Smooth muscle cell (in vitro differentiated cells): ENCODE measurements at regions not wholly inside any gene's neighbourhood (a gene's known extent, or its start where the extent isn't known, plus 50 kb on each side); places are given as distances from the start of the nearest gene placed in this dataset.
A peak's percentile ranks its signal among the peaks of the same experiment; 100 is the strongest.

Experiments used
- DNase-seq: peaks from one replicate; lab custom pipeline; 2025; ENCODE audit not compliant: unreplicated experiment; lab: John Stamatoyannopoulos, UW
- H2AFZ ChIP-seq: fragments of 200-600 bp; sonication (generic); 2 replicates; pipeline ENCODE4 v1.6.0; 2016; ENCODE audit warnings: antibody characterized with exemption, low read depth, mild to moderate bottlenecking
- H3F3A ChIP-seq: fragments of 200-600 bp; sonication (generic); 2 replicates; pipeline ENCODE4 v1.6.0; 2017; ENCODE audit warnings: antibody characterized with exemption, low read depth
- H3K27ac ChIP-seq: fragments of 200-600 bp; sonication (generic); 2 replicates; pipeline ENCODE4 v1.5.1; 2016; ENCODE audit warnings: low read depth, mild to moderate bottlenecking
- H3K27me3 ChIP-seq: fragments of 200-600 bp; sonication (generic); 2 replicates; pipeline ENCODE4 v1.6.1; 2016; ENCODE audit warnings: low read depth, mild to moderate bottlenecking
- H3K36me3 ChIP-seq: fragments of 200-600 bp; sonication (generic); 2 replicates; pipeline ENCODE4 v1.5.1; 2016; ENCODE audit warnings: low read depth
- H3K4me1 ChIP-seq: fragments of 200-600 bp; sonication (generic); 2 replicates; pipeline ENCODE4 v1.5.1; 2016; ENCODE audit warnings: low read depth
- H3K4me2 ChIP-seq: fragments of 200-600 bp; sonication (generic); 2 replicates; pipeline ENCODE4 v1.6.0; 2016; ENCODE audit warnings: mild to moderate bottlenecking
- H3K4me3 ChIP-seq: fragments of 200-600 bp; sonication (generic); 2 replicates; pipeline ENCODE4 v1.5.1; 2016; ENCODE audit warnings: mild to moderate bottlenecking
- H3K79me2 ChIP-seq: fragments of 200-600 bp; sonication (generic); 2 replicates; pipeline ENCODE4 v1.6.0; 2016; ENCODE audit warnings: low read depth, mild to moderate bottlenecking
- H3K9ac ChIP-seq: fragments of 200-600 bp; sonication (generic); 2 replicates; pipeline ENCODE4 v1.6.0; 2016; ENCODE audit warnings: low read depth
- H3K9me3 ChIP-seq: fragments of 200-600 bp; sonication (generic); replicated peaks from 2 replicates; pipeline ENCODE4 v1.5.1; 2016; ENCODE audit warnings: low read depth
- H4K20me1 ChIP-seq: fragments of 200-600 bp; sonication (generic); 2 replicates; pipeline ENCODE4 v1.6.0; 2016; ENCODE audit warnings: low read depth
- WGBS: methylation state at CpG from one replicate; pipeline ENCODE4 v1.1.7; 2016; ENCODE audit warnings: low lambda C conversion rate; 5-methylcytosine and 5-hydroxymethylcytosine counted together
- TF ChIP-seq, protein P1 (sequence below): fragments of 200-600 bp; sonication (generic); IDR thresholded peaks from 2 replicates; pipeline ENCODE4 v1.5.1; 2017; ENCODE audit warnings: borderline replicate concordance, mild to moderate bottlenecking, antibody characterized with exemption; ENCODE audit not compliant: insufficient read depth, poor library complexity, severe bottlenecking

DNA sequence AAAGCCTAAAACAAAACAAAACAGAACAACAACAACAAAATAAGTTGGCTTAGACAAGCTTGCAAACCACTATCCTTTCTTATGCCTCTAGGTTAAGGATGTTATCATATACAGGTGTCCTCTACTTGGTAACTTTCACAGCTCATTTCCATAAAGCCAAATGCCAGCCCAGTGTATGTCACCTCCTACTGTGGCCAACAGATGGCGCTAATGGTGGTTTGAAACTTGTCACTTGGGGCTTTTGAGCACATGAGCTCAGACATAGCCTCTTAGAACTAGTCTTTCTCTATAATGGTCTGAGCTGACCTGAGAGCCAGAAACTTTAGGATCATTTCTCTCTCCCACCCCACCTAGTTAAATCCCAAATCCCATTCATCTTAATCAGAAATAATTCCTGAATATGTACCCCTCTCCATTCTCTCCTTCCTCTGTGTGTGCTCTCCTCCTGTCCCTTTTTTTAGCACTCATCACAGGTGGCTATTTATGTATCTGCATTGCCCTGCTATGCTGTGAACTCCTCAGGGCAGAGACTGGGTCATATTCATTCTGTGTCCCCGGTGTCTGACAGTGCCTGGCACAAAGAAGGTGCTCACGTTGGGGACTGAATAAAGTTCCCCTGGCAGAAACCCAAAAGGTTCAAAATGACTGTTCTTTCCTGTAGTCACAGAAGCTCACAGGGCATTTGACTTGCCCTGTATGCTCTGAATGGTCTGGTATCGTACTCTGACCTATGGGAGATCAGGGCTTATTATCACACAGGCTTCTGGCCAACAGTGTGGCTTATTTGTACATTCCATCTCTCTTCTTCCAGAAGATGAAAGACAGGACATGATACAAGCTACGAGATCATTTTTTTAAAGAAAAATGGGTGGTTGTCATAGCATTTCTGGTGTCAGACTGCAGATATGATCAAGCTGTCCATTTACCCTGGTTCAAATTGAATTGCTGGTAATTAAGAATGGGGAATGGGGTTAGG is 319.3 kb upstream of the AZI2 start:
- Histone ChIP-seq H3K9me3 (no peaks in the 10 kb centered on the region), H3K4me3 (no peak overlapping the region), H3F3A (no peaks in the 10 kb centered on the region), H3K79me2 (no peaks in the 10 kb centered on the region), H3K4me1 (no peaks in the 10 kb centered on the region), H2AFZ (no peak overlapping the region), H3K36me3 (no peaks in the 10 kb centered on the region), H4K20me1 (no peaks in the 10 kb centered on the region), H3K27ac (no peak overlapping the region), H3K4me2 (no peak overlapping the region), H3K9ac (no peak overlapping the region), H3K27me3 (no peaks in the 10 kb centered on the region)
- DNase-seq: peak; percentile 6
- TF ChIP-seq, protein P1, sequence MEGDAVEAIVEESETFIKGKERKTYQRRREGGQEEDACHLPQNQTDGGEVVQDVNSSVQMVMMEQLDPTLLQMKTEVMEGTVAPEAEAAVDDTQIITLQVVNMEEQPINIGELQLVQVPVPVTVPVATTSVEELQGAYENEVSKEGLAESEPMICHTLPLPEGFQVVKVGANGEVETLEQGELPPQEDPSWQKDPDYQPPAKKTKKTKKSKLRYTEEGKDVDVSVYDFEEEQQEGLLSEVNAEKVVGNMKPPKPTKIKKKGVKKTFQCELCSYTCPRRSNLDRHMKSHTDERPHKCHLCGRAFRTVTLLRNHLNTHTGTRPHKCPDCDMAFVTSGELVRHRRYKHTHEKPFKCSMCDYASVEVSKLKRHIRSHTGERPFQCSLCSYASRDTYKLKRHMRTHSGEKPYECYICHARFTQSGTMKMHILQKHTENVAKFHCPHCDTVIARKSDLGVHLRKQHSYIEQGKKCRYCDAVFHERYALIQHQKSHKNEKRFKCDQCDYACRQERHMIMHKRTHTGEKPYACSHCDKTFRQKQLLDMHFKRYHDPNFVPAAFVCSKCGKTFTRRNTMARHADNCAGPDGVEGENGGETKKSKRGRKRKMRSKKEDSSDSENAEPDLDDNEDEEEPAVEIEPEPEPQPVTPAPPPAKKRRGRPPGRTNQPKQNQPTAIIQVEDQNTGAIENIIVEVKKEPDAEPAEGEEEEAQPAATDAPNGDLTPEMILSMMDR: peak; percentile 82
- 59% methylated on average over 5 of the region's 5 CpGs for WGBS

DNA sequence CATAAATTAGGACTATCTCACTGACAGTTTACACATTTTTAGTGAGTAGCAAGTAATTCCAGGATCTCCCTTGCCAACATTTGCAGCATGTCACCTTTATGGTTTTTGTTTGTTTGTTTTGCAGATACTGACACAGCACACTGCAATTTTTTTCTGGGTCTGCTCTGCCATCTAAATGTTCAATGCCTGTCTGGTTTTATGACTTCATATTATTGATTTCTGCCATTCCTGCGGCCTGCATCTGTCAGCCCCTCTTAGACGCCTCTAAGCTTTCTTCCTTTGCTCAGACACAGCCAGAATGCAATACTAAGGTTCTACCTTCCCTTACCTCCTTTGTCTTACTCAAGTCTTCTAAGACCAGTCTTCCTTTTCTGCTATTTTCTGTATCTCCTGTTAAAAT is 321.2 kb upstream of the AZI2 start:
- H3K79me2 ChIP-seq: no peaks in the 10 kb centered on the region
- no peaks in the 10 kb centered on the region for H3K27me3 ChIP-seq
- H3K27ac ChIP-seq: no peak overlapping the region
- no peak overlapping the region for H3K9ac ChIP-seq
- H3K36me3 ChIP-seq: no peaks in the 10 kb centered on the region
- no peaks in the 10 kb centered on the region for H3K9me3 ChIP-seq
- DNase-seq: no peak
- H3K4me2 ChIP-seq: no peak overlapping the region
- no peaks in the 10 kb centered on the region for H3F3A ChIP-seq
- no peaks in the 10 kb centered on the region for H4K20me1 ChIP-seq
- H3K4me3 ChIP-seq: no peak overlapping the region
- no peaks in the 10 kb centered on the region for H3K4me1 ChIP-seq
- TF ChIP-seq, protein P1: no peak
- no peak overlapping the region for H2AFZ ChIP-seq
- 84% methylated on average over 2 of the region's 2 CpGs for WGBS

DNA sequence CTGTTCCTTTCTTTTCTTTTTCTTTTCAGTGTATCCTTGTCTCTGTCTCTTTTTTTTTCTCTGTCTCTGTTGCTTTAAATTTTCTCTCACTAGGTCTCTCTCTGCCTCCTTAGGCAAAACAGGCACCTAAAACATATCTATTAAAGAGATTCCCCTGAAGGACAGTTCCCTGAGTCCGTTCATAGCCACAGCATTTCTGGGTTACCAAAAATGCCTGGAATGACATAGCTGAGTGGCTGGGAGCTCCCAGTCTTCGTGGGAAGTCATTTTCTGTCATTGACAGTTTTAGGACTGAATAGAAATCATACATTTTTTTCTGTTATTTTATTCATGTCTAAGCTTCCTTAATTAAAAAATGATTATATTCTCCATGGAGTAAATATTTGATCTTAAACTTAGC is 323.8 kb upstream of the AZI2 start:
- WGBS: 10% methylated on average over 2 of the region's 2 CpGs
- no peaks in the 10 kb centered on the region for H3K79me2 ChIP-seq
- no peaks in the 10 kb centered on the region for H3K4me1 ChIP-seq
- H3K9ac ChIP-seq: no peak overlapping the region
- H3K27me3 ChIP-seq: no peaks in the 10 kb centered on the region
- no peaks in the 10 kb centered on the region for H3F3A ChIP-seq
- no peak overlapping the region for H2AFZ ChIP-seq
- no peak overlapping the region for H3K4me2 ChIP-seq
- H3K36me3 ChIP-seq: no peaks in the 10 kb centered on the region
- DNase-seq: no peak
- H3K9me3 ChIP-seq: no peaks in the 10 kb centered on the region
- H3K4me3 ChIP-seq: no peak overlapping the region
- TF ChIP-seq, protein P1: no peak
- no peaks in the 10 kb centered on the region for H4K20me1 ChIP-seq
- H3K27ac ChIP-seq: no peak overlapping the region
